IMR-90 (cell line): ENCODE measurements at regions not wholly inside any gene's neighbourhood (a gene's known extent, or its start where the extent isn't known, plus 50 kb on each side); places are given as distances from the start of the nearest gene placed in this dataset.

Source experiments
- BHLHE40 ChIP-seq: fragments of 150-350 bp; IDR thresholded peaks from 2 replicates; pipeline ENCODE4 v1.6.1; 2016; ENCODE audit warnings: mild to moderate bottlenecking, low read depth, low read length
- CEBPB ChIP-seq: IDR thresholded peaks from 2 replicates; pipeline ENCODE4 v1.6.1; 2012; ENCODE audit warnings: low read depth, low read length, improper control_type of control experiment
- CTCF ChIP-seq: conservative IDR thresholded peaks from 2 replicates; pipeline ENCODE4 v1.5.1; 2012; ENCODE audit warnings: mild to moderate bottlenecking, low read depth, low read length, improper control_type of control experiment
- ELK1 ChIP-seq: fragments of 150-350 bp; IDR thresholded peaks from 2 replicates; pipeline ENCODE4 v1.6.1; 2016; ENCODE audit warnings: low read depth, mild to moderate bottlenecking, low read length, moderate library complexity, borderline replicate concordance
- MAFK ChIP-seq: IDR thresholded peaks from 2 replicates; pipeline ENCODE4 v1.6.1; 2012; ENCODE audit warnings: low read depth, low read length, improper control_type of control experiment
- MAZ ChIP-seq: IDR thresholded peaks from 2 replicates; pipeline ENCODE4 v1.6.1; 2012; ENCODE audit warnings: low read depth, mild to moderate bottlenecking, low read length, improper control_type of control experiment, moderate library complexity, borderline replicate concordance
- MXI1 ChIP-seq: IDR thresholded peaks from 2 replicates; pipeline ENCODE4 v1.6.1; 2012; ENCODE audit warnings: low read depth, mild to moderate bottlenecking, low read length, moderate library complexity, borderline replicate concordance
- NFE2L2 ChIP-seq: fragments of 150-350 bp; IDR thresholded peaks from 2 replicates; pipeline ENCODE4 v1.6.1; 2016; ENCODE audit warnings: low read depth, mild to moderate bottlenecking, low read length
- POLR2A ChIP-seq: IDR thresholded peaks from 2 replicates; pipeline ENCODE4 v1.6.1; 2012; ENCODE audit warnings: mild to moderate bottlenecking, low read depth, low read length
- RAD21 ChIP-seq: IDR thresholded peaks from 2 replicates; pipeline ENCODE4 v1.6.1; 2012; ENCODE audit warnings: low read length, improper control_type of control experiment
- RCOR1 ChIP-seq: IDR thresholded peaks from 2 replicates; pipeline ENCODE4 v1.6.1; 2012; ENCODE audit warnings: mild to moderate bottlenecking, low read length, improper control_type of control experiment; ENCODE audit not compliant: insufficient replicate concordance
- RFX5 ChIP-seq: IDR thresholded peaks from 2 replicates; pipeline ENCODE4 v1.8.0; 2012; ENCODE audit warnings: low read depth, mild to moderate bottlenecking, low read length, moderate library complexity

DNA sequence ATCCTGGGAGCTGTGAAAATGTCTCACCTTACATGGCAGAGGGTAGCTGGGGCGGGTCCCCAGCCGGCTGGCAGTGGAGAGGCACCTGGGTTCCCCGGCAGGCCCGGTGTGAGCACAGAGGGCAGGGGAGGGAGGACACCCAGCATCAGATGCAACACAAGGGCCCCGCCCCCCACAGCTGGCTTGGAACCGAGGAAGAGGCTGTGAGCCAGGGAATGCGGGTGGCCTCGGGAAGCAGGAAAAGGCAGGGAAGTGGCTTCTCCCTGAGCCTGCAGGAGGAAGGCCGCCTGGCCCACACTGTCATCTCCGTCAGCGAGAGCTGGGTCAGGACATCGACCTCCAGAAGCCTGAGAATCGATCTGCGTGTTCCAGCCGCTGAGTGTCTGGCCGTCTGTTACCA is 87.3 kb downstream of the SIK1 start:
- no peak for TF ChIP-seq CTCF
- TF ChIP-seq RAD21, result no peak
- TF ChIP-seq POLR2A, result no peak
- no peak for TF ChIP-seq NFE2L2
- TF ChIP-seq RCOR1, result no peak
- no peak for TF ChIP-seq MAFK
- no peak for TF ChIP-seq ELK1
- no peak for TF ChIP-seq BHLHE40
- TF ChIP-seq MXI1, result no peak
- no peak for TF ChIP-seq RFX5
- no peak for TF ChIP-seq CEBPB
- no peak for TF ChIP-seq MAZ
